ENCODE measurements at regions not wholly inside any gene's neighbourhood (a gene's known extent, or its start where the extent isn't known, plus 50 kb on each side); places are given as distances from the start of the nearest gene placed in this dataset.

DNA sequence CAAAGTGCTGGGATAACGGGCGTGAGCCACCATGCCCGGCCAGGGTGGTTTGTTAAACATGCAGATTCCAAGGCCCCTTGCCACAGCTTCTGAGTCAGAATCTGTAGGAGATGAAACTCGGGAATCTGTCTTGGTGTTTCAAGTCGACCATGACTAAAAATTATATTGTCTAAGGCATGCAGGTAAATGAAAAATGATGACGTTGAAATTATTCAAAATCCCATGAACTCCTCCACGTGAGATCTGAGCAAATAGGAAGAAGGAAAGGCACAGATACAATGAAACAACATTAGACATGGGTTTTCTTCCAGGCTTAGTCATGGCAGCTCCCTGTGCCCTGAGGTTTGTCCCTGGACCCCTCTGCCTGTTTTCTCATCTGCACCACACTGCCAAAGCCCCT is 172.0 kb upstream of the CMC1 start:
- TF ChIP-seq, protein P1, sequence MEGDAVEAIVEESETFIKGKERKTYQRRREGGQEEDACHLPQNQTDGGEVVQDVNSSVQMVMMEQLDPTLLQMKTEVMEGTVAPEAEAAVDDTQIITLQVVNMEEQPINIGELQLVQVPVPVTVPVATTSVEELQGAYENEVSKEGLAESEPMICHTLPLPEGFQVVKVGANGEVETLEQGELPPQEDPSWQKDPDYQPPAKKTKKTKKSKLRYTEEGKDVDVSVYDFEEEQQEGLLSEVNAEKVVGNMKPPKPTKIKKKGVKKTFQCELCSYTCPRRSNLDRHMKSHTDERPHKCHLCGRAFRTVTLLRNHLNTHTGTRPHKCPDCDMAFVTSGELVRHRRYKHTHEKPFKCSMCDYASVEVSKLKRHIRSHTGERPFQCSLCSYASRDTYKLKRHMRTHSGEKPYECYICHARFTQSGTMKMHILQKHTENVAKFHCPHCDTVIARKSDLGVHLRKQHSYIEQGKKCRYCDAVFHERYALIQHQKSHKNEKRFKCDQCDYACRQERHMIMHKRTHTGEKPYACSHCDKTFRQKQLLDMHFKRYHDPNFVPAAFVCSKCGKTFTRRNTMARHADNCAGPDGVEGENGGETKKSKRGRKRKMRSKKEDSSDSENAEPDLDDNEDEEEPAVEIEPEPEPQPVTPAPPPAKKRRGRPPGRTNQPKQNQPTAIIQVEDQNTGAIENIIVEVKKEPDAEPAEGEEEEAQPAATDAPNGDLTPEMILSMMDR (IDR thresholded peaks at IDR 0.05), result no peak
- no peak for TF ChIP-seq POLR2A (IDR thresholded peaks at IDR 0.05)

Data from uterus (tissue), 2 donors.